SKM-1 treated with dmso at 0.1 percent for 144 hours (cell line): ENCODE measurements at regions not wholly inside any gene's neighbourhood (a gene's known extent, or its start where the extent isn't known, plus 50 kb on each side); places are given as distances from the start of the nearest gene placed in this dataset.
"Not testable (repeated sequence)": the region's sequence is repeated elsewhere in the genome, so short reads cannot be mapped to it uniquely, and the experiment has no call there.

Experiments
- DNase-seq: peaks from one replicate; lab custom pipeline; 2025; ENCODE audit not compliant: unreplicated experiment; lab: John Stamatoyannopoulos, UW

DNA sequence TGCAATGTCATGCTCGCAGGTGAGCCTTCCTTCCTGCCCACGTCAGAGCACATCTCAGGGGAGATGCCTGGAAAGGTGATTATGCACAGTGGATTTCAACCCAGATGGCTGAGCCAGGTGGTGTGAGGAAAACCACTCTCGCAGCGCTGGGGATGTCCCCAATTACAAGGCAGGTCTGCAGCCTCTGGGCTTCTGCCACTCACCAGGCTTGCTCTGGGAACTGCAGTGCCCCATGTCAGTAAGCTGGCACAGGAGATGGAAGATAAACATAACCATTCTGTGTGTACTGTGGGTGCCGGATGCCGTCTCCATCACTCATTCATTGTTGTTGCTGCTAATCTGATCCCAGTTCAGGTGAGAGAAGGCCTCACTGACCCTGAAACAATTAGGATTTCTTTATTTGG, 222.9 kb upstream of the PITRM1 start:
- no peak for DNase-seq

DNA sequence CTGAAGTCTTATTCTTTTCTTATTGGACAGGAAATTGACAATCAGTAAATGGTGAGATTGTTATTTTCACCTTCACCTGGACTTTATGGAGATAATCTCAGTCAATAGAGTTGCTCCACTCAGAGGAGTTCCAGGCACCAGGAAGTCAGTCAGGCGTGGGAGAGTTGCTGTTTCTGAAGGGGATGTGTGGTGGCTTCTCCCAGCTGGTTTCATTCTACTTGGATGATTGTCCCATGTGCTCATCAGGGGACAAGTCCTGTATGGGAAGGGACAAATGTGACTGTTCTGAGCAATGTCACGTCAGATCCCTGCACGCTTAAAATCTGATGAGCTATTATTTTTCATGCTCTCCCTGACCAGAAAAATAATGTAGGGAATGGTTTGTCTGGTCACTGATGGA, 222.5 kb upstream of the PITRM1 start:
- no peak for DNase-seq

DNA sequence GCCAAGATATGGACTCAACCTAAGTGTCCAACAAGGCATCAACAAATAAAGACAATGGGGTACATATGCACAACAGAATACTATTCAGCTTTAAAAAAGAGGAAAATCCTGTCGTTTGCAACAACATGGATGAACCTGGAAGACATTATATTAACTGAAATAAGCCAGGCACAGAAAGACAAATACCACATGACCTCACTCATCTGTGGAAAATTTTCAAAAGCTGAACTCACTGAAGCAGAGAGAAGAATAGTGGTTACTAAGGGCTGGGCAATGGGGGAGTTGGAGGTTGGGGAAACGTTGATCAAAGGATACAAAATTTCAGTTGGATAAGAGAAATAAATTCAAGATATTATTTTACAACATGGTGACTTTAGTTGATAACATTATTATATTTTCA, 221.4 kb upstream of the PITRM1 start:
- DNase-seq = no peak

DNA sequence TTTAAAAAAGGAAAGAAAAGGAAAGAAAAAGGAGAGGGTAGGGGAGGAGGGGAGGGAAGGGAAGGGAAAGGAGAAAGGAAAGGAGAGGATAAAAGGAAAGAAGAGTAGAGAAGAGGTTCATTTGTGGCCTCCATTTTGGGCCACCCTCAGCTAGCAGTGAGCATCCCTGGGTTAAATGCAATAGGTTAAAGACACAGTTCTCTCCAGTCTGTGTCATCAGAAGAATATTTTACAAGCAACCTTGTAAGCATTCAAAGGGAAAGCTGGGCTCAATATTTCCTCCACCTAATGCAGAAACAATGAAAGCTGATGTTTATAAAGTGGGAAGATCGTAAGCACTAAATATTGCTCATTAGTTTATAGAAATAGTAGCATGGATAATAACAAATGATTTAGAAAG, 219.1 kb upstream of the PITRM1 start:
- DNase-seq = no peak

DNA sequence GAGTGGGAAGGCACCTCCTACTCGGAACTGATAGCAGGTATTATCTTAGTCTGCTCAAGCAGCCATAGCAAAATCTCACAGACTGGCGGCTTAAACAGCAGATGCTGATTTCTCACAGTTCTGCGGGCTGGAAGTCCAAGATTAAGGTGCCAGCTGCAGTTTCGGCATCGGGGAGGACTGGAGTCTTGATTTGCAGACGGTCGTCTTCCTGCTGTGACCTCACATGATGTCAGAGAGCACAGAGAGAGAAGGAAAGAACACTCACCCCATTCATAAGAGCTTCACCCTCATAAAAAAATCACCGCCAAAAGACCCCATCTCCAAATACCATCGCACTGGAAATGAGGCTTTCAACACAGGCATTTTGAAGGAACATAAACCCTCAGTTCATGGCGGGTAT, 216.5 kb upstream of the PITRM1 start:
- DNase-seq = no peak

DNA sequence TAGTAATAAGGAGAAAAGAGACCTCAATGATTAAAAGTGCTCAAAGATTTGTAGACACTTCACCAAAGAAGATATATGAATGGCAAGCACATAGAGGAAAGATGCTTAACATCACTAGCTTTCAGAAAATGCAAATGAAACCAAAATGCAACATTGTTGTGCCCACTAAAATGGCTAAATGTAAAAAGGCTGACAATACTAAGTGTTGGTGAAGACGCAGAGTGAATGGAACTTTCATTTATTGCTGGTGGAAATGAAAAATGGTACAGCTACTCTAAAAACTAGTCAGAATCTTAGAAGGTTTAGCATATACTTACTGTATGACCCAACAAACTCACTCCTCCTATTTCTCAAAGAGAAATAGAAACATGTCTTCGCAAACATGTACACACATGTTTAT, 212.9 kb upstream of the PITRM1 start:
- DNase-seq = no peak

DNA sequence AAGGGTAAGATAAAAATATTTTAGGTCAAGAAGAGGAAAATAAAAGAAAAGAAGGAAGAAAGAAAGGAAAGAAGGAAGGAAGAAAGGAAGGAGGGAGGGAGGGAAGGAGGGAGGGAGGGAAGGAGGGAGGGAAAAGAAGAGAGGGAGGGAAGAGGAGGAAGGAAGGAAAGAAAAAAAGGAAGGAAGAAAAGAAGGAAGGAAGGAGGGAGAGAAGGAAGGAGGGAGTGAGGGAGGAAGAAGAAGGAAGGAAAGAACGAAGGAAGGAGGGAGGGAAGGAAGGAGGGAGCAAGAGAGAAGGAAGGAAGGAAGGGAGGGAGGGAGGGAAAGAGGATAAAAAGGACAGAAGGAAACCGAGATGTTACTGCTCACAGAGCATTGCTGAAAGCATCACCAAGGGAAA, 209.5 kb upstream of the PITRM1 start:
- DNase-seq = no peak

DNA sequence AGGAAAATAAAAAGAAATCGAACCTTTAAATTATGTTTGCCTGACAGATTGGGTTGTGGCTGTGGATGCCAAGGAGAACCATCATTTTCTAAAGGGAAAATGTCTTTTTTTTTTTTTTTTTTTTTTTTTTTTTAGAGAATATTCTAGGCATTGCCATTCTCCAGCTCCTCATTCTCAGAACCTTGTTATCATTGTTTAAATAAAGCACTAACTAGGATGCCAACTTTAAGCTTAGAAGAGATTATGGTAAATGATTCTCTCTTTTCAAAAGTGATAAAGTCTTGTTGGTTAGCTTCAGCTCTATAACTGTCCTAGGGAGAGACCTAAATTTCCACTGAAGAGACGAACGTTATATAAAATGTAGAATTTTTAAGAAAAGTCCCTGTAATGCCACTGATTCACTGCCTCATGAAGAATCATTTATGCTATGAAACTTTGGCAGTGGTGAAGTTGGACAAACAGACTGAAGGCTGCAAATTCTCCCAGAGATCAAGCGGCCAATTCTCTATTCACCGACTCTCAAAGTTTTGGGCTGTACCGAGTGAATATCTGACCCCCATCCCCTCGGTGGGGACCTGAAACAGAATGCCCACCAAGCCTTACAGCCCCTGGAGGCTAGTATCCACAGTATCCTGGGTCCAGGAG, 207.9 kb upstream of the PITRM1 start:
- DNase-seq = no peak

DNA sequence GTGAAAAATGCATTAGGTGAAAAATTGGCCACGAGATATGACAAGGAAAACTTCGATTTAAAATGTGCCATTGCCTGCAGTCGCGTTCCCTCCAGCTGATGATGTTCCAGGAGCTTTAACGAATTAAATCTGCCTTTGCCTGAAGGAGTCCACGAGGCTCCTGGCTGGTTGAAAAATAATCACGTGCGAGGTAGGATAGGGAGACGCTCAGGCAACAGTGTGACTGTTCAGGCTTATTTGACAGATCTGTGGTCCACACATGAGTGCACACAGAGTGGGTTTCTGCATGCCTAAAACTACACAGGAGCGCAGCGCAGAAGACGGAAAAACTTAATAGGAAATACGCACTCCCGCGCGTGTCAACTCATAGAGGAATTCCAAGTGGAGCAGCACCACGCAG, 204.0 kb upstream of the PITRM1 start:
- DNase-seq = no peak

DNA sequence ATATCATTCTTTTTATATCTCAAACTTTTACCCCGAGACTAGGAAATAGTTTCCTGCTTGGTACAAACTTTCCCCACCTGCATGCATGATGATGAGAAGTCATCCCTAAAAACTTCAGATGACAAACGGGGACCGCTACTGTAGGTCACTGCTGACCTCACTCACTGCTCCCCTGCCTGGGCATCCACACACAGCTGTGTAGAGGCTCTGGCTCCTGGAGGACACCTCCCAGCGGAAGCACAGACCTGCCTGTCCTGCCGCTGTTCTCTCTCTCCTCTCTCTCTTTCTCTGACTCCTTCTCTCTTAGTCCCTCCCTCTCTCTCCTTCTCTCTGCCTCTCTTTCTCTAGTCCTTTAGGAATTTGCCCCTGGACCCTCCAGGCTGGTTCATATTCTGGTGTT, 202.9 kb upstream of the PITRM1 start:
- DNase-seq = no peak

DNA sequence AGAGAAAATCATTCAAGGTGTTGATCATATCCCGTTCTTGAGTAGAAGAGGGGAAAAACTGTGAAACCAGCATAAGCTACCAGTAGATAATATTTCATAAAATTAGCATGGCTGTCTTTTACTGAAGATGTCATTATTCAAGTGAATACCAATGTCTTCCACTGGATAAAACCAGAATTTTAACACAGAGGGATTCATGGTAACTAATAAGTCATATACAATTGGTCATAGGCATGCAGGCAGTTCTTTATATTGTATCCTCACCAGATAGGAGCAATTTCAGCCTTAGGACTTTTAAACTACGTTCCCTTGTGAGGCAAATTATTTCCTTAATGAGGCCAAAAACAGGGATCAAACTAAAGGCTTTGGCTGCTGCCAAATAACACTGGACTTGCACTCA, 202.3 kb upstream of the PITRM1 start:
- DNase-seq = no peak

DNA sequence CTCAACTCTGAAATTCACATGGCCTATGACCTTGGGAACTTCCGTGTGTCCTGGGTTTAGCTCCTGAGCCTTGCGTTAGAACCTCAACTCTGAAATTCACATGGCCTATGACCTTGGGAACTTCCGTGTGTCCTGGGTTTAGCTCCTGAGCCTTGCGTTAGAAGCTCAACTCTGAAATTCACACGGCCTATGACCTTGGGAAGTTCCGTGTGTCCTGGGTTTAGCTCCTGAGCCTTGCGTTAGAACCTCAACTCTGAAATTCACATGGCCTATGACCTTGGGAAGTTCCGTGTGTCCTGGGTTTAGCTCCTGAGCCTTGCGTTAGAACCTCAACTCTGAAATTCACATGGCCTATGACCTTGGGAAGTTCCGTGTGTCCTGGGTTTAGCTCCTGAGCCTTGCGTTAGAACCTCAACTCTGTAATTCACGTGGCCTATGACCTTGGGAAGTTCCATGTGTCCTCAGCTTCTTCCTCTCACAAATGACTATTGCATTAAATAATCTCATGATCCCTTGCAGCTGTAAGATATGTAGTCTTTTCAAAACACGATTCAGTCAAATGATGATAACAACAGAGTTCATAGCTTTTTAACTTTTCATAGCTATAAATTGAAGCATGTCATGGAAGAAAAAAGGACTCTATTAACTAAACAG, 200.9 kb upstream of the PITRM1 start:
- DNase-seq = not testable (repeated sequence)

DNA sequence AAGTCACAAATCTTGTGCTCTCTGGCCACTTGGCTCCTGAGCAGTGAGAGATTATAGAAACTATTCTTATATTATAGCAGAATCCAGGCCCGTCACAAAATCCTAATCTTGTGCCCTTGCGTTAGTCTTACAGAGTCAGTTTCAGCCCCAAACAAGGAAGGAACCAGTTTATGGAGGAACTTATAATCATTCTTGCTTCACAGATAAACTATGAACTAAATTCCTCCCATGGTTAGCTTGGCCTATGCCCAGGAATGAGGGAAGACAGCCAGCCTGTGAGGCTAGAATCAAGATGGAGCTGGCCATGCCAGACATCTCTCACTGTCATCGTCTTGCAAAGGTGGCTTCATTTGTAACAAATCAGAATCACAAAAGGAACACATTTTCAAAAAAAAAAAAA, 199.7 kb upstream of the PITRM1 start:
- DNase-seq = no peak

DNA sequence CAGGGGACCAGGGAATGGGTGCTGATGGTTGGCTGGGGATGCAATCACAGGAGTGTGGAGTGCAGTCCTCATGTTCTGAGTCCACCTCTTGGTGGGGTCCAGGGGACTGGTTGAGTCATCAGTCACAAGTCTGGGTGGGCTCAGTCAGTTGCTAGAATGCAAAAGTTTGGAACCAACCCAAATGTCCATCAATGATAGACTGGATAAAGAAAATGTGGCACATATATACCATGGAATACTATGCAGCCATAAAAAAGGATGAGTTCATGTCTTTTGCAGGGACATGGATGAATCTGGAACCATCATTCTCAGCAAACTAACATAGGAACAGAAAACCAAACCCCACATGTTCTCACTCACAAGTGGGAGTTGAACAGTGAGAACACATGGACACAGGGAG, 199.0 kb upstream of the PITRM1 start:
- not testable (repeated sequence) for DNase-seq

DNA sequence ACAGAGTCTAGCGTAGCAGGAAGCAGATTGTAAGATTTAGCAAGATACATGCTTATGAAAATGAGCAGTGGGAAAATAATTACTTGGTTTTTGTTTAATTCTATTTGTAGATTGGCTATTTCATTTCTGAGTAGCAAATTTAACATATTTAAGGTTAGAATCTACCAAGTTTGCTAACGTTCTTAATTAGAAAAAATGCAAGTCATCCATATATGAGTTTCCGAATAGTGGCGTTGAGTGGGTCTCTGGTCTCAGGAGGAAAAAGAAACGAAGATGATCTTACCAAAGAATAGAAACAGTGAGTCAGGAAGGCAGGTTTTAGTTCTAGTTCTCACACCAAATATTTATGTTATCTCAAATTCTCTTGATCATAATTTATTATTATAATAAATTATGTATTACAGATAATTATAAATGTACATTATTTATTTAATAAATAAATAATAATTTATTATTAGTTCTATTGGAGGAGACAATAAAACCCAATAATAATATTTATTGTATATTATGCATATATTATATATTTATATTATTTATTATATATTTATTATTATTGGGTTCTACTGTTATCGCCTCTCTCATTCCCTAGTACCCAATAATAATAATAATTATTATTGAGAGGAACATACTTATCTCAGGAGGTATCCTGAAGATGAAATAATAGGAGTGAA, 194.3 kb upstream of the PITRM1 start:
- DNase-seq = no peak

DNA sequence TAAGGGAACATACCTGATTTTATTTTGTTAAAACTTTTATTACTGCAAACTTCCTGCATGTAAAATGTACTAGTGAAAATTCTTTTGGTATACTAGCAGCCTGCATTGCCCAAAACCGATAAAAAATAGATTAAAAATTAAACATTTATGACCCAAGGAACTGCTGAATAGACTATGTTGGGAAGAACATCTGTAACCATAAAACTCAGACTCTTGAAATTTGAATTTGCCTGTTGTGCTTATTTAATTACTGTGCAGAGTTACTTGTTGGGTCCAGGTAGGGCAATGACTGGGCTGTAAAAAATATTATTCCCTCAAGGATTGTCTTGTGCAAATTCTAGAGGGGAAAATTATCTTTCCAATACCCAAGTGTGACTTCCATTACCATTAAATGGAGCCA, 193.5 kb upstream of the PITRM1 start:
- no peak for DNase-seq

DNA sequence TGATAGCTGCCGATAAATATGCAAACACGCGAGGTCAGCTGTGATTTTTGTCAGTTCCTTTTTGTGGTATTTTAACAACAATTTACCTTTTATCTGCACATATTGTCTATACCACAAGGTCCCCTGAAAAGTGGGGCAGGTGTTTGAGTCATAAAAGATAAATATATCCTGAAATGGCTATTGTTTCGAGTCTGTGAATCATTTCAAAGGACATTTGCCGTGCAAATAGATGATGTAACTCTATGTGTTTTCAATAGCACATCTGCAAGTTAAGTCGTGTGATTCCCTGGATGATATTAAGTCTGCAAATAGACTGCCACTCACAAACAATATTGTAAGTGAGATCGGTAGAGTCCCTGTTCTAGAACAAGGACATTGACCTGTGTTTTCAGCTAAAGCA, 193.0 kb upstream of the PITRM1 start:
- DNase-seq = no peak

DNA sequence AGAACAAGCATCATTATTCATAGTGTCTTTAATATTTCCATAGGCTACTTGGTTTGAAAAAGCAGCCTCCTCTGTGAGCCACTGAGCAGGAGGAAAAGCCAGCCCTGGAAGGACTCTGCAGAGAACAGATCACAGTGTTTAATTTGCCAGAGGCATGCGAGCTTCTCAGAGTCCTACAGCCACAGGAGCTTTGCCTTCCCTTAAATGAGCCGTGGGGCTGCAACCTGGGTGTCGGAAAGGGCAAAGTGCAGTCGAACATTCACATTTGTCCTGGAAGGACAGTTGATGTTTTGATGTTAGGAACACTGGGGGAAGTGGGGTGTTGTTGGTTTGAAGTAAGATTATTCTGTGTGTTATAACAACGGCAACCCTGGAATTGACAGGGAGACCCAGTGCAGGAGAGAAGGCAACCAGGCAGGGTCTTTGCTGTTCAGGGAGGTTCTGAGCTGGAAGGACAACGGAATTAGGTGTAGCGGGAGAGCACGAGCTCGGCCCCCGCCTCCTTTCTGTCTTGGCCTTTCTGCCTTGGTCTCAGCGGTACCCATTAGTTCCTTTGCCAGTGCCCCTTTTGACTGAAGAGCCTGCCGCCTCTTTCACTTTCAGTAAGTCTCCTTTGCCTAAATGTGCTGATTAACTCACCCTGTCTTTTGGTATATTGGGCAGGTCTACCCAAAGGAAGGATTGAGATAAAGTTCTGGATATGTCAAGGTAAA, 192.3 kb upstream of the PITRM1 start:
- DNase-seq = no peak

DNA sequence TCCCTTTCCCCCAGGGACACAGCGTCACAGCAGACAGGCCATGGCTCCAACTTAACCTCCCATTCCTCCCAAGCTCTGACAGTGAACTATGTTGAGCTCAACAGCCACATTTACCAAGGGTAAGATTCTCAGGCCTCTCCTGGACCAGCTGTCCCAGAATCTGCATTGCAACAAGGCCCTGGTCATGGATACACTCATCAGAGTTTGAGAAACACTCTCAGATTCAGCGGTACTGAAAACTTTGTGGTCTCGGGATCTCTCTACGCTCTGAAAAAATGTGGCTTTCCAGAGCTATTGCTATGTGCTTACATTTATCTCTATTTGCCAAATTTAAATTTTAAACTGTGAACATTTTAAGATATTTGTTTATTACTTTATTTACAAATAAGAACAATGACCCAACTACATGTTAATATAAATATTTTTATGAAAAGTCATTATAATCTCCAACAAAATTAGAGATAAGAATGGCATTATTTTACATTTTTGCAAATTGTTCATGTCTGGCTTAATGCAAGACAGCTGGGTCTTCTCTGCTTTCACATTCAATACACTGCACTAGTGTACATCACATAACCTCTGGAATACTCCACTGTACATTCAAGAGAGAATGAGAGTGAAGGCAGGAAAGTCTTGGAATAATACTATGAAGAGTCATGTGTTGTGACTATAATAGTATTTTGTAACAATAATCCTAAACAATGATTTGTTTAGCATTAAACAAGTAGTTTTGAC, 190.9 kb upstream of the PITRM1 start:
- no peak for DNase-seq

DNA sequence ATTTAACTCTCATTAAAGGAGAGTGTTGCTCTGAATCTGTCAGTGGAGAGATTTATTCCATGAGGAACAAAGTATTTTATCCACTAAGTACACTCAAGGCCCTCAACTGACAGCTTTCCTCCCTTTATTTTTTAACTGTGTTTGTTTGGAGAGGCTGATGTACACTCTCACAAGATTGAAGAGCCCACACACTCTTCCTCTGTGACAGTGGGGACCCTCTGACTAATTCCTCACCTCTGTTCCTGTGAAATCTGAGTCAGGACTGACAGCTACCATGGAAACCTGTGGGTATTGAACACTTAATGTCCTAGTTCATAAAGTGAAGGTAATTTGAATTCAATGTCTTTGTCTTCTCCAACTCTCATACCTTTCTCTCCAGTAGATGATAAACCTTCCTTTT, 189.8 kb upstream of the PITRM1 start:
- DNase-seq = no peak

DNA sequence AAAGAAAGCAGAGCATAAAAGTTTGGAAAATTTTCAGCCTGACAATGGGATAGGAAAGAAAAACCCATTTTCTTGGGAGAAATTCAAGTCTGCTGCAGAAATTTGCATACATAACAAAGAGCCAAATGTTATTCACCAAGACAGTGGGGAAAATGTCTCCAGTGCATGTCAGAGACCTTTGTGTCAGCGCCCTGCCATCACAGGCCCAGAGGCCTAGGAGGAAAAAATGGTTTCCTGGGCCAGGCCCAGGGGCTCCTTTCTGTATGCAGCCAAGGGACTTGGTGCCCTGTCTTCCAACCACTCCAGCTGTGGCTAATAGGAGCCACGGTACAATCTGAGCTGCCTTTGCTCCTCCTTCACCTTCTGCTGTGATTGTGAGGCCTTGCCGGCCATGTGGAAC, 189.1 kb upstream of the PITRM1 start:
- DNase-seq = no peak
